ENCODE measurements at regions not wholly inside any gene's neighbourhood (a gene's known extent, or its start where the extent isn't known, plus 50 kb on each side); places are given as distances from the start of the nearest gene placed in this dataset.

DNA sequence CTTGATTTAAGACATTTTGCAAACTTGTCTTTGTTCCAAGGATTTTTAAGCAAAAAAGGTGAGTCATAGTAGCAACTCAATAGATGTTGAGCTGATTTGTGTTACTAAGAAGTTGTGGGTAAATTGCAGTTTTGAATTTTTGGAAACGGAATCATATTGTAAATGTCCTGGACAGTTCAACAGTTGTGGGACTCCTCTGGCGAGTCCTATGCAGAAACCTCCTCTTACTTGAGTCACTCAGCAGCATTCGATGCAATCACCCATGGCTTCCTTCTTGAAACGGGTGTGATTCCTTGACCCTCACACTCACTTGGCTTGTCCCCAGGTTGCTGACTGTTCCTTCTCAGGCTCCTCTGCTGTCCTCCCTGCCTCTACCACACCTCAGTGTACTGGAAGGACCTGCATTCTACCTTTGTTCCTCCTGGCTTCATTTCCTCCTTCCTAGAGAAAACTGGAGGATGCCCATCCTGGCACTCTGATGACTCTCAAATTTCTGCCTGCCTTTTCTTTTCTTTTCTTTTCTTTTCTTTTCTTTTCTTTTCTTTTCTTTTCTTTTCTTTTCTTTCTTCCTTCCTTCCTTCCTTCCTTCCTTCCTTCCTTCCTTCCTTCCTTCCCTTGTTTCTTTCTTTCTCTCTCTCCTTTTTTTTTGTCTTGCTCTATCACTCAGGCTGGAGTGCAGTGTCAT is 52.8 kb upstream of the DGKG start:
- TF ChIP-seq EP300 (IDR thresholded peaks at IDR 0.05; ENCODE audit: low read depth) (no peak), POLR2A (IDR thresholded peaks at IDR 0.05) (no peak)
